ENCODE measurements at regions not wholly inside any gene's neighbourhood (a gene's known extent, or its start where the extent isn't known, plus 50 kb on each side); places are given as distances from the start of the nearest gene placed in this dataset.

- H3K9me3 Mint-ChIP-seq = peaks cover 20% of the 10 kb centered on the region
- TF ChIP-seq CTCF (IDR thresholded peaks at IDR 0.05; ENCODE audit: unreplicated experiment in 3 of 3) = no peak
- no peak overlapping the region for H3K27ac Mint-ChIP-seq
- H3K27me3 Mint-ChIP-seq (ENCODE audit: low read depth) = no peaks in the 10 kb centered on the region
- no peaks in the 10 kb centered on the region for H3K36me3 Mint-ChIP-seq (ENCODE audit: low read depth)
- H3K4me3 Mint-ChIP-seq = no peak overlapping the region
- H3K4me1 Mint-ChIP-seq = no peaks in the 10 kb centered on the region
Observed at GRCh38 chr6:48272518-48272917, 161.5 kb upstream of the PTCHD4 start.

GRCh38 chr6:48255094-48255493, 144.1 kb upstream of the PTCHD4 start:
- H3K4me1 Mint-ChIP-seq = no peaks in the 10 kb centered on the region
- TF ChIP-seq CTCF (IDR thresholded peaks at IDR 0.05; ENCODE audit: unreplicated experiment in 3 of 3) = no peak
- no peaks in the 10 kb centered on the region for H3K9me3 Mint-ChIP-seq
- no peaks in the 10 kb centered on the region for H3K36me3 Mint-ChIP-seq (ENCODE audit: low read depth)
- no peak overlapping the region for H3K4me3 Mint-ChIP-seq
- no peaks in the 10 kb centered on the region for H3K27me3 Mint-ChIP-seq (ENCODE audit: low read depth)
- no peak overlapping the region for H3K27ac Mint-ChIP-seq

GRCh38 chr6:48249071-48249470, 138.1 kb upstream of the PTCHD4 start:
- H3K36me3 Mint-ChIP-seq (ENCODE audit: low read depth) = no peaks in the 10 kb centered on the region
- H3K9me3 Mint-ChIP-seq = no peaks in the 10 kb centered on the region
- TF ChIP-seq CTCF (IDR thresholded peaks at IDR 0.05; ENCODE audit: unreplicated experiment in 3 of 3) = no peak
- no peaks in the 10 kb centered on the region for H3K4me1 Mint-ChIP-seq
- H3K27ac Mint-ChIP-seq = no peak overlapping the region
- H3K27me3 Mint-ChIP-seq (ENCODE audit: low read depth) = no peaks in the 10 kb centered on the region
- H3K4me3 Mint-ChIP-seq = no peak overlapping the region

GRCh38 chr6:48243071-48243470, 132.1 kb upstream of the PTCHD4 start:
- H3K27ac Mint-ChIP-seq = no peak overlapping the region
- no peaks in the 10 kb centered on the region for H3K36me3 Mint-ChIP-seq (ENCODE audit: low read depth)
- H3K4me1 Mint-ChIP-seq = no peaks in the 10 kb centered on the region
- TF ChIP-seq CTCF (IDR thresholded peaks at IDR 0.05; ENCODE audit: unreplicated experiment in 3 of 3) = no peak
- no peak overlapping the region for H3K4me3 Mint-ChIP-seq
- no peaks in the 10 kb centered on the region for H3K9me3 Mint-ChIP-seq
- no peaks in the 10 kb centered on the region for H3K27me3 Mint-ChIP-seq (ENCODE audit: low read depth)

- Mint-ChIP-seq H3K27ac (no peak overlapping the region), H3K4me1 (no peaks in the 10 kb centered on the region), H3K36me3 (ENCODE audit: low read depth) (no peaks in the 10 kb centered on the region), H3K4me3 (no peak overlapping the region), H3K27me3 (ENCODE audit: low read depth) (no peaks in the 10 kb centered on the region), H3K9me3 (peaks cover 25% of the 10 kb centered on the region)
- no peak for TF ChIP-seq CTCF (IDR thresholded peaks at IDR 0.05; ENCODE audit: unreplicated experiment in 3 of 3)
Observed at GRCh38 chr6:48240287-48240686, 129.3 kb upstream of the PTCHD4 start.

GRCh38 chr6:48236375-48236774, 125.4 kb upstream of the PTCHD4 start:
- H3K4me1 Mint-ChIP-seq = no peaks in the 10 kb centered on the region
- no peak for TF ChIP-seq CTCF (IDR thresholded peaks at IDR 0.05; ENCODE audit: unreplicated experiment in 3 of 3)
- no peak overlapping the region for H3K27ac Mint-ChIP-seq
- no peak overlapping the region for H3K4me3 Mint-ChIP-seq
- H3K36me3 Mint-ChIP-seq (ENCODE audit: low read depth) = no peaks in the 10 kb centered on the region
- no peaks in the 10 kb centered on the region for H3K27me3 Mint-ChIP-seq (ENCODE audit: low read depth)
- H3K9me3 Mint-ChIP-seq = peaks cover 29% of the 10 kb centered on the region

Data from nephron (organoid).